GM12878 (cell line): ENCODE measurements at regions not wholly inside any gene's neighbourhood (a gene's known extent, or its start where the extent isn't known, plus 50 kb on each side); places are given as distances from the start of the nearest gene placed in this dataset.

Experiments used
- ATAC-seq: fragments of 200-7000 bp; cut with Tn5 transposase; 3 replicates; pipeline ENCODE4 v1.9.1; 2020; ENCODE audit warnings: mild to moderate bottlenecking, moderate library complexity
- BruUV-seq: library from RNA; stranded (reverse); fragments of 400-500 nt; replicated peaks from 2 replicates; lab custom pipeline; 2021; lab: Mats Ljungman, UMichigan
- CTCF ChIA-PET: fragments of 300-600 bp; sonication (Branson Sonifier 250); formaldehyde crosslinking; extraction: SDS; loops from one replicate; lab custom pipeline; 2021; ENCODE audit warnings: inconsistent platforms; lab: Yijun Ruan, JAX
- POLR2A ChIA-PET: fragments of 350-600 bp; formaldehyde crosslinking; extraction: SDS; loops from one replicate; lab custom pipeline; 2021; ENCODE audit warnings: inconsistent platforms; lab: Charles Lee
- RAD21 ChIA-PET: fragments of 300-600 bp; sonication (Branson Sonifier 250); formaldehyde crosslinking; loops from one replicate; lab custom pipeline; 2023; ENCODE audit warnings: antibody characterized with exemption; ENCODE audit not compliant: unreplicated experiment; lab: Charles Lee
- SMC1A ChIA-PET: fragments of 300-600 bp; sonication (Branson Sonifier 250); formaldehyde crosslinking; loops from one replicate; lab custom pipeline; 2023; ENCODE audit not compliant: unreplicated experiment, uncharacterized antibody; lab: Charles Lee
- DNase-seq: peaks from one replicate; pipeline ENCODE4 v3.0.0-alpha.2; 2011; ENCODE audit warnings: low read depth, low spot score
- FAIRE-seq: peaks from 3 replicates; lab custom pipeline; 2011; peaks lifted over from hg19 to GRCh38; lab: Jason Lieb, UNC
- H2AFZ ChIP-seq: 2 replicates; pipeline ENCODE4 v1.6.0; 2011; ENCODE audit warnings: low read depth, low read length, control low read depth; ENCODE audit not compliant: control insufficient read depth
- H3K27ac ChIP-seq: 2 replicates; pipeline ENCODE4 v1.5.1; 2011; ENCODE audit warnings: control low read depth; ENCODE audit not compliant: control insufficient read depth, insufficient read depth
- H3K27me3 ChIP-seq, 2 experiments: replicated peaks in 1 of 2; 2 replicates each; pipeline versions ENCODE4 v1.6.0 to v1.6.1; 2011; ENCODE audit warnings: low read length in 1 of 2; ENCODE audit not compliant: control insufficient read depth in 2 of 2, insufficient read depth in 2 of 2
- H3K36me3 ChIP-seq, 2 experiments: 2 replicates each; pipeline ENCODE4 v1.5.1; 2011; ENCODE audit warnings: low read length in 1 of 2; ENCODE audit not compliant: control insufficient read depth in 2 of 2, insufficient read depth in 2 of 2
- H3K4me1 ChIP-seq: 2 replicates; pipeline ENCODE4 v1.6.1; 2011; ENCODE audit warnings: mild to moderate bottlenecking, low read length, moderate library complexity, mixed read lengths; ENCODE audit not compliant: control insufficient read depth, insufficient read depth
- H3K4me2 ChIP-seq: 2 replicates; pipeline ENCODE4 v1.6.0; 2011; ENCODE audit warnings: control low read depth; ENCODE audit not compliant: control insufficient read depth, insufficient read depth
- H3K4me3 ChIP-seq: fragments of 200-600 bp; sonication (generic); 2 replicates; pipeline ENCODE4 v1.5.1; 2016
- H3K79me2 ChIP-seq: 2 replicates; pipeline ENCODE4 v1.6.0; 2011; ENCODE audit warnings: low read length; ENCODE audit not compliant: control insufficient read depth, insufficient read depth
- H3K9ac ChIP-seq: 2 replicates; pipeline ENCODE4 v1.8.0; 2011; ENCODE audit warnings: low read length, control low read depth, mixed read lengths; ENCODE audit not compliant: control insufficient read depth, insufficient read depth
- H3K9me3 ChIP-seq: replicated peaks from 3 replicates; pipeline ENCODE4 v1.5.1; 2011; ENCODE audit warnings: mild to moderate bottlenecking, low read length; ENCODE audit not compliant: control insufficient read depth, insufficient read depth
- H4K20me1 ChIP-seq: 2 replicates; pipeline ENCODE4 v1.6.0; 2011; ENCODE audit not compliant: control insufficient read depth, insufficient read depth
- BCLAF1 ChIP-seq: fragments of 450-650 bp; IDR thresholded peaks from 2 replicates; pipeline ENCODE4 v1.6.1; 2017; ENCODE audit warnings: antibody characterized with exemption, mild to moderate bottlenecking, moderate library complexity
- BMI1 ChIP-seq: fragments of 450-650 bp; IDR thresholded peaks from 2 replicates; pipeline ENCODE4 v1.6.1; 2016; ENCODE audit warnings: mild to moderate bottlenecking, moderate library complexity, borderline replicate concordance
- CBFB ChIP-seq: IDR thresholded peaks from 2 replicates; pipeline ENCODE4 v1.6.1; 2016; ENCODE audit warnings: antibody characterized with exemption, low read depth
- CREB1 ChIP-seq: IDR thresholded peaks from 2 replicates; pipeline ENCODE4 v1.6.1; 2012; ENCODE audit warnings: low read depth, mild to moderate bottlenecking, inconsistent platforms
- GABPA ChIP-seq: IDR thresholded peaks from 2 replicates; pipeline ENCODE4 v1.6.1; 2014; ENCODE audit warnings: antibody characterized with exemption, low read depth, mild to moderate bottlenecking, inconsistent platforms
- IRF3 ChIP-seq: fragments of 450-650 bp; IDR thresholded peaks from 2 replicates; pipeline ENCODE4 v1.6.1; 2014; ENCODE audit warnings: mild to moderate bottlenecking
- NR2F1 ChIP-seq: fragments of 450-650 bp; conservative IDR thresholded peaks from 2 replicates; pipeline ENCODE4 v1.6.1; 2017; ENCODE audit warnings: mild to moderate bottlenecking
- NRF1 ChIP-seq: conservative IDR thresholded peaks from 2 replicates; pipeline ENCODE4 v1.6.1; 2011; ENCODE audit warnings: mild to moderate bottlenecking, low read depth, low read length, improper control_type of control experiment
- PML ChIP-seq: IDR thresholded peaks from 2 replicates; pipeline ENCODE4 v1.6.1; 2012; ENCODE audit warnings: low read length, inconsistent platforms
- SIN3A ChIP-seq: IDR thresholded peaks from 2 replicates; pipeline ENCODE4 v1.6.1; 2012; ENCODE audit warnings: low read depth, low read length, improper control_type of control experiment
- SMAD1 ChIP-seq: fragments of 450-650 bp; IDR thresholded peaks from 2 replicates; pipeline ENCODE4 v1.6.1; 2018; ENCODE audit warnings: mild to moderate bottlenecking, low read depth; ENCODE audit not compliant: partially characterized antibody
- SMARCA5 ChIP-seq: fragments of 450-650 bp; IDR thresholded peaks from 2 replicates; pipeline ENCODE4 v1.6.1; 2017; ENCODE audit warnings: mild to moderate bottlenecking
- SUPT20H ChIP-seq: IDR thresholded peaks from 2 replicates; pipeline ENCODE4 v1.6.1; 2011; ENCODE audit warnings: low read depth, mild to moderate bottlenecking, low read length, moderate library complexity, borderline replicate concordance; ENCODE audit not compliant: control insufficient read depth
- WGBS: methylation state at CpG from one replicate; pipeline ENCODE4 v1.1.6; 2016; ENCODE audit warnings: low lambda C conversion rate; ENCODE audit not compliant: insufficient replicate concordance, insufficient coverage; ENCODE audit errors: missing lambda C conversion rate; 5-methylcytosine and 5-hydroxymethylcytosine counted together
- in situ Hi-C: fragments of 300-500 bp; cut with MboI; formaldehyde crosslinking; loops from 9 replicates; pipeline ENCODE4 v1.14.3; 2018; ENCODE audit warnings: mixed read lengths
- intact Hi-C: fragments of 100-400 bp; cut with micrococcal nuclease; formaldehyde crosslinking; loops from one replicate; pipeline ENCODE4 v1.14.2; 2022; ENCODE audit not compliant: unreplicated experiment

DNA sequence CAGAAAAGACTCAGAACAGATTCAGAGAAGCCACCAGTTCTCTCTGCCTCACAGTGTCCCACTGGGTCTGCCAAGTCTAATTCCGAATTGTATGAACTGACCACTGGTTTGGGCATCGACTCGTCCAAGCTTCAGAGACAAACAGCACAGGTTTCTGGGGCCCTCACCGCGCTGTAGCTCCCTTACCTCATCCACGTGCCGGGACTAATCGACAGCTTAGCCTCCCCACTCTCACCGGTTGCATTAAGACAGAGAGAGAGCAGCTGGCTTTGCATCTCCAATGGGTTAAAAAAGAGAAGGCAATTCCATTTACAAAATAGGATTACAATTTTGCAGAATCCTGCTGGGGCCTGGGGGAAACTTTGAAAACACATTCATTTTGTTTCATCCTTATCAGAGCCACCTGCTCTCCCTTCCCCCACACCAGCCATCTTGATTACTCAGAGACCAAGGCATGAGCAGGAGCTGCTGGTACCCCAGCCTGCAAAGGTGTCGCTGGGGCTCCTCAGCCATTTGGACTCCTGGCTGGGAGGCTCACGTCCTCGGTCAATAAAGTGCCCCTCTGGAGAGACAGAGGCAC is 95.3 kb upstream of the RPL38 start:
- ChIA-PET SMC1A (no interaction called here), RAD21 (no interaction called here), CTCF (interaction anchor here (0.6 to 2.6 kb wide), 2 partner anchors 18 to 105 kb away, joined by 3 to 6 read pairs; no protein-coding TSS in a partner anchor), POLR2A (no interaction called here)
- DNase-seq (no peak), FAIRE-seq (no peak), ATAC-seq (no peak)
- Histone ChIP-seq H3K9me3 (no peaks in the 10 kb centered on the region), H3K79me2 (no peaks in the 10 kb centered on the region), H4K20me1 (no peaks in the 10 kb centered on the region), H2AFZ (no peak overlapping the region), H3K36me3 (no peaks in the 10 kb centered on the region), H3K4me3 (no peak overlapping the region), H3K4me1 (no peaks in the 10 kb centered on the region), H3K9ac (no peak overlapping the region), H3K4me2 (no peak overlapping the region), H3K27ac (no peak overlapping the region), H3K27me3 (no peaks in the 10 kb centered on the region)
- 18% methylated on average over 12 of the region's 12 CpGs for WGBS
- TF ChIP-seq BMI1 = no peak
- no peak for TF ChIP-seq SUPT20H
- no peak for TF ChIP-seq SMAD1
- TF ChIP-seq GABPA = no peak
- no peak for TF ChIP-seq PML
- no peak for TF ChIP-seq SIN3A
- TF ChIP-seq BCLAF1 = no peak
- TF ChIP-seq IRF3 = no peak
- TF ChIP-seq CREB1 = no peak
- no peak for TF ChIP-seq SMARCA5
- no peak for TF ChIP-seq NR2F1
- no peak for TF ChIP-seq CBFB
- no peak for TF ChIP-seq NRF1
- in situ Hi-C loops (no loop called here), intact Hi-C loops (no loop called here)
- BruUV-seq = no TSS peak
